NOMO-1 treated with dmso at 0.1 percent for 144 hours (cell line): ENCODE measurements at regions not wholly inside any gene's neighbourhood (a gene's known extent, or its start where the extent isn't known, plus 50 kb on each side); places are given as distances from the start of the nearest gene placed in this dataset.
"Not testable (repeated sequence)": the region's sequence is repeated elsewhere in the genome, so short reads cannot be mapped to it uniquely, and the experiment has no call there.

Experiments used
- DNase-seq: peaks from one replicate; lab custom pipeline; 2025; ENCODE audit not compliant: unreplicated experiment; lab: John Stamatoyannopoulos, UW

- not testable (repeated sequence) for DNase-seq
These were observed 362.0 kb upstream of the GYPC start for GRCh38 chr2:126293962-126294361.

DNA sequence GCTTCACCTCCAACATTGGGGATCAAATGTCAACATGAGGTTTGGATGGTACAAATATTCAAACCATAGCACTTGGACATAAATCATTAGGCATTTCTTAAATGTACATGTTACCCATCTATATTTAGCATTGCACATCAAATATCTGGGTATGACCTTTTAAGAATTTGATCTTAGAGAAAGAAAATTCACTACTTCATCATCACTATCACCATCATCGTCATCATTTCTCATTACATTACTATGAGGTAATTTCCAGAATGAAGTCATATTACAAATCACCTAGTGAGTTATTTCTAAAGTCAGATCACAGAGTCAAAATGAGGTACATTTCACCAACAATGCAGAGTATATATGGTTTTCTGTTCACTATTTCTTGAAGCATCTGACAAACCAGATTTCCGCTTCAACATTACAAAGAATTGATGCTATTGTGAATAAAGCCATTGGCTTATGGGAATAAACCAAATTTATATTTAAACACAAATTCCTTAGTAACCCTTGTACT lies 356.4 kb upstream of the GYPC start:
- DNase-seq: no peak

DNA sequence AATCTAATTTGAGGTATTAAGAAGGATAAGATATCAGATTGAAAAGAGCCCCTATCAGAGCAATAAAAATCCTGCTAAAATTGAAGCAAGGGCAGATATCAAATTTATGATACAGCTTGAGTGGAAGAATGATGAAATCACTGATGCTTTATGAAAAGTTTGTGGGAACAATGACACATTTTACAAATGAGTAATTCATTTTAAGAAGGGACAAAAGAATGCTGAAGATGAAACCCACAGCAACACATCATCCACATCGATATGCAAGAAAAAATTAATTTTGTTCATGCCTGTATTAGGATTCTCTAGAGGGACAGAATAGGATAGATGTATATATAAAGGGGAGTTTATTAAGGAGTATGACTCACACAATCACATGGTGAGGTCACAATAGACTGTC lies 355.6 kb upstream of the GYPC start:
- no peak for DNase-seq

- no peak for DNase-seq
These were observed 353.9 kb upstream of the GYPC start for GRCh38 chr2:126302043-126302442.

DNA sequence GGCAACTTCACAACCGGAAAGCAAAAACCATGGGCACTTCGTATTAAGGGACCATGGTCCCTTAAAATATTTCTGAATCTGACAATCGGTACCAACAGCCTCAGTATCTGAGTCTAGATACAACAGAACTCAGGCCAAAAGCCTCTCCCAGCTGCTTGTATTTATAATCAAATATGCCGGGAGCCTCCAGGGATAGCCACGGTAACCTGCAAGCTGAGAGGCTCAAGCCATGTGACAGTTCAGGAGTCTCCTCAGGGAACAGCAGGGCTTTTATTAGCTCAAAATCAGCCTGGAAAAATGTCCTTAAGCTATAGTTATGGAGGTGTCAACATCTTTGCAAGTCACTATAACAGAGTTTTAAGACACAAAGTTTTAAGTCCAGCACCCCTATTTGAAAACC lies 352.8 kb upstream of the GYPC start:
- no peak for DNase-seq

DNA sequence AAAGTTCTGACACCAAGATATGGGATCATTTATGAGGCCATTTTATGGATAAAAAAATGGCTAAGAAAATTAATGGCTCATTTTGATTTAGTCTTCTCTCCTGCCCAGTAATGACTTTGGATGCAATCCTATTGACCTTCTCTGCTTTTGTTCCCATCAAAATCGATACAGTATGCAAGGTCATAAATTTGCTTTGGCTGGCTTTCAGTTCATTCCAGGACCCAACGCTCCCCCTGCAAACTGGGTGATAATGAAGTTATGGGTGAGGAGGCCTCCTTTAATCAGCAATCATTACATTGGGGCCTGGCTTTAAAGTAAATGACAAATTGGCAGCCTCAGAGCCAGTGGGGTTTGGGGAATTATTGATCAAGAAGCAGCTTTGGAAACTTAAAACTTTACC lies 351.8 kb upstream of the GYPC start:
- no peak for DNase-seq

- no peak for DNase-seq
These were observed 349.4 kb upstream of the GYPC start for GRCh38 chr2:126306539-126306938.

- DNase-seq: no peak
These were observed 348.2 kb upstream of the GYPC start for GRCh38 chr2:126307740-126308139.

- no peak for DNase-seq
These were observed 346.8 kb upstream of the GYPC start for GRCh38 chr2:126309185-126309584.

GRCh38 chr2:126312579-126312978 lies 343.4 kb upstream of the GYPC start:
- DNase-seq: no peak

DNA sequence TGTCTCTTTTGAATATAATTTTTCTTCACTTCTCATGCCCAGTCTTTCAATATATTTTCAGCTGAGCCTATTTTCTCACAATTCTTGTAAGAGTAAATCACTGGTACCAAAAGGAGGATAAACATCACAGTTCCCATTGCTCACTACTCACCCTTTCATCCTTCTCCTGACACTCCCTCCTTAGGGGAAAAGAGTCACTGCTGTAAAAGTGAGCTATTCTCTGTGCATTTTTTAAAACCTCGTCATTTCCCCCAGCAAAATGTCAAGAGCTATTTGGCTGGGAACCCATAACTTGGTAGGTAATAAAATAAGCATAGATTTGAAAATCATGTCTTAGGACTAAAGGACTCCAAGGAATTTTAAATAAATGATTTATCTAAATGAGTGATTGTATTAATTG lies 340.1 kb upstream of the GYPC start:
- DNase-seq: no peak

DNA sequence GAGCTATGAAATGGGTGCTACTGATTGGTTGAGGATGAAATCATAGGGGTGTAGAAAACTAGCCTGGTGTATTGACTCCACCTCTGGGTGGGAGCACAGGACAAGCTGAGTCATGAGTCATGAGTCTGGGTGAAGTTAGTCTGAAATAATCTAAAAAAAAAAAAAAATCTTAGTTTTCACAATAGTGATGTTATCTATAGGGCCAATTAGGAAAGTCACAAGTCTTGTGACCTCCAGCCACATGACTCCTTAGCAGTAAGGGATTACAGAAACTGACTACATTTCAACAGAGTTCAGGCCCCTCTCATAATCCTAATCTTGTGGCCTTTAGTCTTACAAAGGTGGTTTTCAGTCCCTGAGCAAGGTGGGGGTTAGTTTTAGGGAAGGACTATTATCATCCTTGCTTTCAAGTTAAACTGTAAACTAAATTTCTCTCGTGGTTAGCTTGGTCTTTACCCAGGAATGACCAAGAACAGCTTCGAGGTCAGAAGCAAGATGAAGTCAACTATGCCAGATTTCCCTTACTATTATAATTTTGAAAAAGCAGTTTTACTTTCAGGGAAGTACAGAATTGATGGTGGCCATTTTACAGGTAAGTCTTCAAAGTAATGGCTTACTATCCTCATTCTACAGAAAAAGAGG lies 338.0 kb upstream of the GYPC start:
- no peak for DNase-seq

GRCh38 chr2:126322342-126322741 lies 333.6 kb upstream of the GYPC start:
- DNase-seq: no peak

DNA sequence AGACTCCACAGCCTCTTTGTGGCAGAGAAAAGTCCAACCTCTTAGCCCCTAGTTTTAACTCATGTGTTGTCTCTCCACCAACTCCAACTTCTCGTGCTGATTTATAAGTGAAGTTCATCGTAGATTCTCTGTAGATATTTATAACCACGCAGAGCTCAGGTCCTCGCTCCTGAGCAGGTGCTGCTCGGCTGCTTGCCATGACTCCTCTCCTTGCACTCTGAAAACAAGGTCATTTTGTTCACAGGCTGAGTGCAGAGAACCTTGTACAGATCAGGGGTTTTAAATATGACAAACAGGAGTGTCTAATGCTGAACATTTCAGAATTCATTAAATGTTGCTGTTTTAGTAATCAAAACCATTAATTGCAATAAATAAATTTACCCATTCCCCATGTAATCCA lies 330.8 kb upstream of the GYPC start:
- DNase-seq: no peak

DNA sequence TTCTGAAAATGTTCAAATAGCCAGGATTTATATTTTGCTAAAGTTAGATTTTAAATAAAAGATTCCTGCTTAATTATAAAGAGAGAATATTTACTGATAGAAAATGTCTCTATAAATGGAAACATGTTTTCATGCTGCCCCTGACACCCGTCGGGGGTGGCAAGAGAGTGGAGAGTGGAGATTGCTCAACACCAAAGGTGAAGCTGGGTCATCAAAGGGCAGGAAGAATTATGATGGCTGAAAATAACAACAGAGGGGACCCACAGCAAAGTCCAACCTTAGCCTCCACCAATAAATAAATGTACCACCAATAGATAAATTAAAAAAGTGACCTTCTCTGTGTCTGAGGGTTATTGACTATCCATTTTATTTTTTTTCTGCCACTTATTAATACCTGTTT lies 326.8 kb upstream of the GYPC start:
- no peak for DNase-seq

GRCh38 chr2:126342457-126342856 lies 313.5 kb upstream of the GYPC start:
- no peak for DNase-seq

DNA sequence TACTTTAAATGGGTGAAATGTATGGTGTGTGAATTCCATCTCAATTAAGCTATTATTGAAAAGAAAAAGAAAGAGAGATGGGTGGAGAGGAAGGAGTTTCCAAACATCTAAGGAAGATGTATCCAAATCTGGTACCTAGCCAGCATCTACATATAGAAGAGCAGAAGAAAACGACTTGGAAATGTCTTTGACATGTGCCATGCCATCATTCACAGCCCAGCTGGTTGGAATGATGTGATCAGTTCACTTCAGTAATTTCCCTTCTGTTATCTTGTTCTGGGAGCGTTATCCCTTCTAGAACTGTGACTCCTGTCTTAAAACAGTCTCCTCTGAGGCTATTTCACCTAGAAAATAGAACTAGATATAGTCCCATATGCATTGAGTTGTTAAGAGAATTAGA lies 312.8 kb upstream of the GYPC start:
- DNase-seq: no peak

DNA sequence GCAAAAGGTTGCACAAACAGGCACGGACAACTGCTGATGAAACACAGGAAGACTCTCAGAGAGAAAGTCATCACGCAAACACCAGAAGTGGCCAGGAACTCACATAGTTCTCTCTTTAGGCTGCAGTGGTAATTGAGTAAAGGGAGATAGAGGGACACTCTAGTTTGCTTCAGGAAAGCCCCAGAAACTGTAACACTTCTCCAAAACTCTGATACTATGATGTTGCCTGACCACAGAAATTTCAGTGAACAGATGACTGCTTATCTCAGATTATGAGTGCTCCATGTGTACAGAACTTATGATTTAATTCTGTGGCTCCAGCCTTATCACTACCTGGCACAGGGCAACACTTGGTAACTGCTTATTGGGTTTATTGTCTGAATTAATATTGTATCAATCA lies 311.5 kb upstream of the GYPC start:
- DNase-seq: no peak

- DNase-seq: no peak
These were observed 310.3 kb upstream of the GYPC start for GRCh38 chr2:126345691-126346090.

GRCh38 chr2:126356631-126357030 lies 299.3 kb upstream of the GYPC start:
- no peak for DNase-seq

- no peak for DNase-seq
These were observed 297.8 kb upstream of the GYPC start for GRCh38 chr2:126358122-126358521.

- no peak for DNase-seq
These were observed 296.5 kb upstream of the GYPC start for GRCh38 chr2:126359494-126359893.

DNA sequence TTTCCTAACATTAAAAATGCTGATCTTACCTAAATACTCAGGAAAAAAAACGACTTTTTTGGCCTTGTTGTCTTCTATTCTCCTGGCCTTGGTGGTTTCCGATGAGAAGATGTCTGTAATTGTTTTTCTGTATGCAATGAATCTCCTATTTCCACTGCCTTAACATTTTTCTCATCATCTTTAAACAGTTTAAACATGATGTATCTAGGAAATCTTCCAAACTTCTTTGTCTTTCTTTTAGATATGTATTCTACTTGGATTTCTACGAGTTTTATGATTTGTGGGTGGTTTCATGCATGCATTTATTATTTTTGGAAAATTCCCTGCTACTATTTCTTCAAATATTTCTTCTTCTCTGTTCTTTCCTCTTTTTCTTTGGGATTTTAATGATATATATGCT lies 288.6 kb upstream of the GYPC start:
- no peak for DNase-seq
